ENCODE measurements at regions not wholly inside any gene's neighbourhood (a gene's known extent, or its start where the extent isn't known, plus 50 kb on each side); places are given as distances from the start of the nearest gene placed in this dataset.
A peak's percentile ranks its signal among the peaks of the same experiment; 100 is the strongest.

GRCh38 chr1:29466258-29466657 is 229.9 kb downstream of the PTPRU start:
- BruUV-seq (replicated peaks) = no TSS peak
- TF ChIP-seq POLR2A (IDR thresholded peaks at IDR 0.05; ENCODE audit: borderline replicate concordance, extremely low read depth, insufficient read depth, insufficient read length) (no peak), TCF7L2 (IDR thresholded peaks at IDR 0.05; ENCODE audit: borderline replicate concordance, extremely low read depth, insufficient read depth, insufficient read length) (no peak)
- no peak overlapping the region for H2AFZ ChIP-seq (ENCODE audit: low read depth, low read length, poor library complexity, severe bottlenecking)
- no peak overlapping the region for H3K27ac ChIP-seq (ENCODE audit: low read depth, low read length)
- H3K79me2 ChIP-seq (ENCODE audit: insufficient read depth, low read length) = no peaks in the 10 kb centered on the region
- no peak overlapping the region for H3K9ac ChIP-seq (ENCODE audit: low read length)
- peaks cover 36% of the 10 kb centered on the region for H3K27me3 ChIP-seq (ENCODE audit: insufficient read depth, low read length)
- H3K36me3 ChIP-seq (ENCODE audit: control insufficient read depth in 1 of 2, insufficient read depth in 2 of 2, low read length in 2 of 2) = no peaks in the 10 kb centered on the region
- H3K9me2 ChIP-seq (ENCODE audit: insufficient read depth) = no peaks in the 10 kb centered on the region
- no peaks in the 10 kb centered on the region for H3K9me3 ChIP-seq (ENCODE audit: control insufficient read depth in 1 of 2, insufficient read depth in 1 of 2, low read depth in 1 of 2, low read length in 2 of 2)
- DNase-seq (ENCODE audit: low read depth, low spot score) = no peak
- POLR2A ChIA-PET = no interaction called here
- H3K4me3 ChIP-seq (replicated peaks in 1 of 2; ENCODE audit: low read depth in 1 of 2, low read length in 2 of 2) = no peak overlapping the region
- RAD21 ChIA-PET (ENCODE audit: low non-redundant PET in 1 of 2, low total read pairs in 2 of 2, uncharacterized antibody in 2 of 2, unreplicated experiment in 2 of 2) = no interaction called here
- no peaks in the 10 kb centered on the region for H3K4me1 ChIP-seq (ENCODE audit: control insufficient read depth in 1 of 2, insufficient read depth in 2 of 2, low read length in 2 of 2)
- intact Hi-C loops (cut with micrococcal nuclease) = loop anchor here (5.0 kb wide), 1 partner anchor 271 kb away; no protein-coding TSS in a partner anchor
- H3K4me2 ChIP-seq (ENCODE audit: low read length) = no peak overlapping the region
- CTCF ChIA-PET = no interaction called here
- ATAC-seq = no peak
- no peaks in the 10 kb centered on the region for H4K20me1 ChIP-seq (ENCODE audit: insufficient read depth)

- BruUV-seq (replicated peaks) = no TSS peak
- CTCF ChIA-PET = no interaction called here
These were observed 229.4 kb downstream of the PTPRU start for GRCh38 chr1:29465755-29466154.

More at GRCh38 chr1:29465755-29466154, 229.4 kb downstream of the PTPRU start:
- Histone ChIP-seq H3K9ac (ENCODE audit: low read length) (no peak overlapping the region), H3K4me1 (ENCODE audit: control insufficient read depth in 1 of 2, insufficient read depth in 2 of 2, low read length in 2 of 2) (no peaks in the 10 kb centered on the region), H3K9me3 (ENCODE audit: control insufficient read depth in 1 of 2, insufficient read depth in 1 of 2, low read depth in 1 of 2, low read length in 2 of 2) (no peaks in the 10 kb centered on the region), H3K9me2 (ENCODE audit: insufficient read depth) (no peaks in the 10 kb centered on the region), H3K27me3 (ENCODE audit: insufficient read depth, low read length) (peaks cover 36% of the 10 kb centered on the region), H3K4me3 (replicated peaks in 1 of 2; ENCODE audit: low read depth in 1 of 2, low read length in 2 of 2) (no peak overlapping the region), H4K20me1 (ENCODE audit: insufficient read depth) (no peaks in the 10 kb centered on the region), H2AFZ (ENCODE audit: low read depth, low read length, poor library complexity, severe bottlenecking) (no peak overlapping the region), H3K79me2 (ENCODE audit: insufficient read depth, low read length) (no peaks in the 10 kb centered on the region), H3K36me3 (ENCODE audit: control insufficient read depth in 1 of 2, insufficient read depth in 2 of 2, low read length in 2 of 2) (no peaks in the 10 kb centered on the region), H3K27ac (ENCODE audit: low read depth, low read length) (no peak overlapping the region), H3K4me2 (ENCODE audit: low read length) (no peak overlapping the region)
- ATAC-seq = no peak
- POLR2A ChIA-PET = no interaction called here
- no peak for TF ChIP-seq JUND (IDR thresholded peaks at IDR 0.05)
- TF ChIP-seq REST (IDR thresholded peaks at IDR 0.05; ENCODE audit: low read depth) = peak; percentile 92
- intact Hi-C loops (cut with micrococcal nuclease) = loop anchor here (5.0 kb wide), 1 partner anchor 272 kb away; no protein-coding TSS in a partner anchor
- RAD21 ChIA-PET (ENCODE audit: low non-redundant PET in 1 of 2, low total read pairs in 2 of 2, uncharacterized antibody in 2 of 2, unreplicated experiment in 2 of 2) = no interaction called here
- no peak for DNase-seq (ENCODE audit: low read depth, low spot score)

All from HCT116 (cell line).